NCI-H2196 (cell line): ENCODE measurements at regions not wholly inside any gene's neighbourhood (a gene's known extent, or its start where the extent isn't known, plus 50 kb on each side); places are given as distances from the start of the nearest gene placed in this dataset.

Experiments
- DNase-seq: peaks from one replicate; lab custom pipeline; 2025; ENCODE audit not compliant: unreplicated experiment; lab: John Stamatoyannopoulos, UW

DNA sequence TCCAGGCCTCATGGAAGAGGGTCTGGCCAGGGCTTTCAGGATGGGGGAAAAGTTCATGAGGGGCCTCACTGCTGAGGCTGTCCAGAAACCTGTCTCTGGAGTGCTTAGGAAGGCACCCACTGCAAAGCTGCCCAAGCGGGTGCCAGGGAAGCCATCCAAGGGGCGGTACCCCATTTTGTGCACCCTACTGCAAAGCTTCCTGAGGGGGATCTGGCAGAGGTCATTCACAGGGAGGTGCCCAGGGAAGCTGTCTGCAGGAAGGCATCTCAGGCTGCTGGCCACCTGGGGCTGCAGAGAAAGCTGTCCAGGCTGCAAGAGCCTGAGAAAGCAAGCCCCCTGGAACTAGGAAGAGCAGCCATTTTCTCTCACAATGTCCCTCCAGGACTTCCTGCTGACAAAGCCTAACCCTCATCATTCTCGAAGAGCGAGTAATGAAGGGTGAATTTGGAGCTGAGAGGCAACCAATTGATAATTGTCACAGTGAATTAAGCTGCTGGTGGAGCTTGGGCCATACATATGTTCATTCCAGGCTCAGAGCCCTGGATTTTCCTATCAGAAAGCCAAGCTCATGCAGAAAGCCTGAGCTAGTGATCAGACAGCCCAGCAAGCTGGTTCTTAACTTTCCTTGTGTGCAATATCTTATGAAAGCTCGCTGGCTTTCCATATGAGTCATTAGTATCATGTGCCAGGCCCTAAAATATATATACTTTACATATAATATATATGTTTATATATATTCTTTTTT is 62.2 kb upstream of the SLC22A16 start:
- DNase-seq: no peak

DNA sequence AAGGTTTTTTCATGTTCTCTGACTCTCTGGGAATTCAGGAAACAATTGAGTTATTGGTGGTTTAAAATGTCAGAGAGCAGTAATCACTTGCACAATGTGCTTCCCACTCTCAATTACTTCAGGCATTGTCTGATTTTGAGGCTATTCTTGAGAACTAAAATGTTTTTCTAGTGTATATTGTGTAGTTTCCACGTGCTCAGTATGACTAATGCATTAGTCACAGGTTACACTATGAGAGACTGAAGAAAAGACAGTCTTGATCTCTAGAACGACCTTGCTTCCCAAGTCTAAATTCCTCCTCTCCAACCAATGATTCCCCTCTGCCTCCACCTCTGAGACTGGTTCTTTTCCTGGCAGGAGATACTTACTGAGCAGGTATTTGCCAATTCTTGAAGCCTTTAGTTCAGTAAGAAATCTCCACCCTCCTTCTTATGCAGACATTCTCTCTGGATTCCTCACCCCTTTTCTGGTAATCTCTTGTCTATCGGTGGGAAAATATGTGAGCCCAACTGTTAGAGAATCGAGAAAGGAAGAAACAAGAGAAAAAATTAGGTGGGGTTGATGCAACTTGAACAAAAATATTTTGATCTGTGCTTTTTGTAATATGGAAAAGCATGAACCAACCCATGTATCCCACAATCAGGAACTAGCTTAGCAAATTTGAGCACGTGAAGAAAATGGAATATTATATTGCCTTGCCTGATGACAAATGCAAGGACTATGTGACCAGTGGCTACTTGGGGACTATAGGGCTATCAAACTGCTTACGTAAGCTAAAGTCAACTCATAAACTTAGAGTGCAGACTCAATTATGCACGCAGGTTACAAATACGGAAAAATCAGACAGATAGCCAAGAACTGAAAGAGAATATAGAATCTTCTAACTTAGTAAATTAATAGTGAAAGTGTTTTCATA is 61.1 kb upstream of the SLC22A16 start:
- DNase-seq: peak; percentile 18

DNA sequence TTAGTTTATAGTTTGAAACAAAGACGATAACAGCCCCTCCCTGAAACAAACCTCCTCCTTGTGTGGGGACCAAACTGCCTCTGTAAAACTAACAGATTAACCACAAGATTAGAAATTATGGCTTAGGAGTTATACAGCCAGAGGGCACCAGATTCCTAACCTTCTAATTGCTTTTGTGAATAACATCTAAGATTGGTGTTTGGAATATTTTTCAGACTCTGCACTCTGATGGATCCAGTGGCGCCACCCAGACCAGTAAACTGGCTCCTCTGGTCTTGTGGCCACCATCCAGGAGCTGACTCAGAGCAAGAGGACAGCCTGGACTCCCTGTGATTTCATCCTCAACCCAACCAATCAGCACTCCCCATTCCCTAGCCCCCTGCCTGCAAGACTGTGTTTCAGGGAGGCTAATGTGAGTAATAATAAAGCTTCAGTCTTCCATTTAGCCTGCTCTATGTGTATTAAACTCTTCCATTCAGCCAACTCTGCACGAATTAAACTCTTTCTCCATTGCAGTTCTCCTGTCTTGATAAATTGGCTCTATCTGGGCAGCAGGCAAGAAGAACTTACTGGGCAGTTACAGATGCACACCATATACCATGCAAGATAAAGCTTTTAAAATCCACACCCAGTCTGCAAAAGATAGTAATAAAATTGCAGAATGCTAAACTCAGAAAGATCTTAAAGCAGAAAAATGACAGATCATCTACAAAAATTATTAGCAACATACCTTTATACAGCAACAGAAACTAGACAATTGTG is 58.5 kb upstream of the SLC22A16 start:
- no peak for DNase-seq

DNA sequence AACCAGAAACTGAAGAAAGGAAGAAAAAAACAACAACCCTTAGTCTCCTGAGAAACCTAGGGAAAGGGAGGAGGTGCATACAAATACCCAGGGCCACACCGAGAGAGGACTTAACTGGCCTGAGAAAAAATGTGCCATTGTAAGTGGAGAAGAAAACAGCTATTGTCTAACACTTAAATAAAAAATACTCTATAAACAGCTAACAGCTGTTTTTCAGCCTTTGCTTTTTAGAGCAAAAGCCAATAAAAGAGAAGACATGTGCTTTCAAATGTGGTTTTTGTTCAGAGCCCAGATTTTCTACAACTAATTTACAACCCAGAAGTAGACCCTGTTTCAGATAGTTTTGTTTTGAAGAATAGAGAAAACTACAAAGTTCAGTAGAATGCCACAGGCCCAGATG is 56.0 kb upstream of the SLC22A16 start:
- DNase-seq: no peak

DNA sequence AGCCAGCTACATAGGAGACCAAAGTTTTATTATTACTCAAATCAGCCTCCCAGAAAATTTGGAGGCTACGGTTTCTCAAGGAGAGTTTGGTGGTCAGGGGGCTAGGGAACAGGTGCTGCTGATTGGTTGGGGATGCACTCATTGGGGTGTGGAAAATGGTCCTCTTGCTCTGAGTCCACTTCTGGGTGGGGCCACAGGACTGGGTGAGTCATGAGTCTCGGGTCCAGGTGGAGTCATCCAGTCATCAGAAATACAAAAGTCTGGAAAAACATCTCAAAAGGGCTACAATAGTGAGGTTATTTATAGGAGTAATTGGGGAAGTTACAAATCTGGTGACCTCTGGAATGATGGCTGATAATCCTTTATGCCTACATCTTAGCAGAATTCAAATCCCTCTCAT is 54.3 kb upstream of the SLC22A16 start:
- no peak for DNase-seq

DNA sequence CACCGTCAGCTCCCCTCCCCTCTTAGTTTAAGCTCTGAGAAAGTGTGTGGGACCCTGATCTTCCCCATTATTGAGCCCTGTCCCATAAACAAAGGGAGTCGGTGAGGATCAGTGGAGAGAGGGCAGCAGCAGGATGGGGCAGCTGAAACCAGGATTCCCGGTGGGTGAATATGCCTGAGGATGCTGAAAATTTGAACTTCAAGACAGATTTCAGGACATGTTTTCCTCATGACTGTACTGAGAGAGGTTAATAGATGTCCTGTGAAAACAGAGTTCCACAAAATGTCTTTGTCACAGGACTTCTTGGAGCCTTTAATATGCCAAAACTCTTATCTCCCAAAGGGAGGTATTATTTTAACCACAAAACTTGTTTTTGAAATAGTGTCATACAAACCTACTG is 53.5 kb upstream of the SLC22A16 start:
- no peak for DNase-seq

DNA sequence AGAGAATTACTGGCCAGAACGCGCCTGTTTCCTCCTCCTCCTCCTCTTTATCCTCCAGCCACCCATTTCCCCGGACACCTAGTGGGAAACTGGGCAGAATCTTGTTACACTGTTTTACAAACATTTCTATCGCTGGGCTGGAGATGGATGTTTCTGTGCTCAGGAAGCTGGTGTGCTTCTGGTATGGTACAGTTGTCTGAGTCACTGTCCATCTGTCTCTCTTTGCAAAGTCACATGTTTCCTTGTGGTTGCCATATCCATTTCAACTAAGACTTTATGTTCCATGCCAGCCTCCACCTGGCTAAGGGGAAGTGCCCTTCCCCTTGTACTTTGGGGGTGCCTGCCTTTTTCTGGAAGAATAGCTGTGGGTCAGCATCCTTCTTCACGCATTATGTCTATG is 52.9 kb upstream of the SLC22A16 start:
- DNase-seq: no peak

DNA sequence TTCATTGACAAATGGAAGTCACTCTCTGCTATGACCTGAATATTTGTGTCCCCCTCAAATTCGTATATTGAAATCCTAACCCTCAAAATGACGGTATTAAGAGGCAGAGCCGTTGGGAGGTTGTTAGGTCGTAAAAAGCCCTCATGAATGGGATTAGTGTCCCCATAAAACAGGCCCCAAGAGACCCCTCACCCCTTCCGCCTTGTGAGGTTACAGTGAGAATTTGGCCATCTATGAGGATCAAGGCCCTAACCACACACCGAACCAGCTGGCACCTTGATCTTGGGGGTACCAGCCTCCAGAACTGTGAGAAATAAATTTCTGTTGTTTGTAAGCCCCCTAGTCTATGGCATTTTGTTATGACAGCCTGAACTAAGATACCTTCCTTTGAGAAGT is 52.5 kb upstream of the SLC22A16 start:
- DNase-seq: no peak

DNA sequence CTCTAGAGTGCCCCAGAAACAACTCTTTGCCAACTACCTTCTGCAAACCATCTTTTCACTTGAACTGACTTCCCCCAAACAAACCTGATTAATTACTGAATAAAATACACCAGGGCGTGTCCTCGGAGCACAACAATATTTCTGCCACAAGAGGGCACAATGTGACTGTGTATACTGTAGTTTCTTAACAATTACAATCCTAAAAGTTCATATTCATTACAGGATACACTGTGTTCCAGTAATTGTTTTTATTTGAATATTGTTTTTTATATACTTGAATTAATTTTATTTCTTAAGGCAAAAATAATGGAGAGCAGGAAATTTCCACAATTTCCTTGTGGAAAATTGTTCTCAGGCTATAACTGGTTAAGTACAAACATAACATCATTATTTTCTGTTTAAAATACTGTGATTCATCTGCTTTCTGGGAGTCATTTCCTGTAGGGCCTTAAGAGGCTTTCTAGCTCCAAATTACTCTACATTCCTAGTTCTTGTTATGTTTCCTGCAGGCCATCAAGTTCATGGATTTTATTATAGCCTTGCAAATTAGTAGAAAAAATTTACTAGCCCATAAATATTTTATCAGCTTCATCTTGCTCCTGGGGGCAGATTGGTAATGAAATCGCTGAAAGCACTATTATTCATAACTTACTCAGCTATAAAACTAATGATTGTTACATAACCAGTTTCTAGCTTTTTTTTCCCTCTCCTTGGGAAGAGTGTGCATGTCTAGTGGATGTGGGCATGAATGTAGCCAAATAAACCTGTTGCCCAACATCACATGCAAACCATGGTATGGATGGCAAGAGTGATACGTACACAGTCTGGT is 51.9 kb upstream of the SLC22A16 start:
- DNase-seq: peak; percentile 83

DNA sequence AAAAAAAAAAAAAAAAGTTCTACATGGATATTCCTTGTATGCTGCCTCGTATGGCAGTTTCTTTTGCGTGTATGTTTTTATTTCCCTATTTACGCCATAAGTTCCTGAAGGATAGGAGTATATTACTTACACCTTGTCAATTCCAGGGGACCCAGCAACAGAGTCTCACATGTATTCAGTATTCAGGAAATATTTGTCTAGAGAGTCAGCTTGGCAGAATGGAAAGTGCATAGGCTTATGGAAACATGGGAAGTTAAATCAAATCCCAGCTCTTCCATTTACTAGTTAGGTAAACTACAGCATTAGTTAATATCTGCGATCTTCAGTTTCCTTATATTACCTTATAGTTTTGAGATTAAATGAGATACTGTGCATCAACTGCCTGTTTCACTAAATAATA is 51.1 kb upstream of the SLC22A16 start:
- DNase-seq: no peak

DNA sequence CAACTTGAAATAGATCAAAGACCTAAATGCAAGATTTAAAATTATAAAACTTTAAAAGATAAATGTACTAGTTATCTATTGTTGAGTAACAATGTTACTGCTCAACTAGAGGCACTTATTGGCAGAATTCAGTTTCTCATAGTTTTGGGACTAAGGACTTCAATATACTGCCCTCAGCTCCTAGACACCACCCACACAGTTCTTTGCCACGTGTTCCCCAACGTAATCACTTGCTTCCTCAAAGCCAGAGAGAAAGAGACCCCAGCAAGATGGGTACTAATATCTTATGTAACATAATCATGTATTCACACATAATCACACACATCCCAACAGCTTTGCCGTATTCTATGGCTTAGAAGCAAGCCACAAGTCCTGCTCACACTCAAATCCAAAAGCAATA is 50.3 kb upstream of the SLC22A16 start:
- DNase-seq: no peak
